Fibroblast of lung (primary cell): ENCODE measurements at regions not wholly inside any gene's neighbourhood (a gene's known extent, or its start where the extent isn't known, plus 50 kb on each side); places are given as distances from the start of the nearest gene placed in this dataset.

Experiments
- DNase-seq, 2 donors: peaks; one replicate each; pipeline versions ENCODE4 v3.0.0 to v3.0.0-alpha.2; 2010; ENCODE audit warnings: low read depth in 2 of 2
- H2AFZ ChIP-seq: 2 replicates; pipeline ENCODE4 v1.5.1; 2012; ENCODE audit warnings: low read length, control low read depth, inconsistent platforms
- H3K27ac ChIP-seq: 2 replicates; pipeline ENCODE4 v1.5.1; 2011; ENCODE audit warnings: low read length, control low read depth; ENCODE audit not compliant: insufficient read depth
- H3K27me3 ChIP-seq: 2 replicates; pipeline ENCODE4 v1.5.1; 2011; ENCODE audit warnings: mild to moderate bottlenecking, low read length; ENCODE audit not compliant: control insufficient read depth, insufficient read depth
- H3K36me3 ChIP-seq: 2 replicates; pipeline ENCODE4 v1.5.1; 2011; ENCODE audit warnings: low read length; ENCODE audit not compliant: control insufficient read depth, insufficient read depth
- H3K4me1 ChIP-seq: 2 replicates; pipeline ENCODE4 v1.5.1; 2011; ENCODE audit warnings: low read length; ENCODE audit not compliant: control insufficient read depth, insufficient read depth; ENCODE audit errors: extremely low read depth
- H3K4me2 ChIP-seq: 2 replicates; pipeline ENCODE4 v1.5.1; 2011; ENCODE audit warnings: low read length, control low read depth; ENCODE audit not compliant: insufficient read depth; ENCODE audit errors: extremely low read depth
- H3K4me3 ChIP-seq, 4 experiments: fragments of 200-600 bp in 1 of 4; sonication (generic) in 1 of 4; replicated peaks in 1 of 4; 2 replicates each; pipeline ENCODE4 v1.5.1; 2011 to 2016; ENCODE audit warnings: low read length in 4 of 4, low read depth in 3 of 4, mild to moderate bottlenecking in 3 of 4, control low read depth in 2 of 4, inconsistent platforms in 1 of 4, mixed read lengths in 1 of 4; ENCODE audit not compliant: insufficient read depth in 1 of 4; ENCODE audit errors: control extremely low read depth in 1 of 4
- H3K79me2 ChIP-seq: 2 replicates; pipeline ENCODE4 v1.5.1; 2012; ENCODE audit warnings: mild to moderate bottlenecking, low read length, inconsistent platforms; ENCODE audit not compliant: control insufficient read depth, insufficient read depth
- H3K9ac ChIP-seq: 2 replicates; pipeline ENCODE4 v1.5.1; 2011; ENCODE audit warnings: mild to moderate bottlenecking, low read length, control low read depth; ENCODE audit not compliant: insufficient read depth
- H3K9me3 ChIP-seq: 2 replicates; pipeline ENCODE4 v1.5.1; 2012; ENCODE audit warnings: low read depth, low read length; ENCODE audit not compliant: control insufficient read depth, insufficient read depth
- H4K20me1 ChIP-seq: 2 replicates; pipeline ENCODE4 v1.5.1; 2011; ENCODE audit warnings: low read length; ENCODE audit not compliant: control insufficient read depth, insufficient read depth; ENCODE audit errors: extremely low read depth
- CTCF ChIP-seq, 2 donors: IDR thresholded peaks in 1 of 2; conservative IDR thresholded peaks in 1 of 2; 1 replicate in 1 of 2; 2 replicates in 1 of 2; pipeline ENCODE4 v1.5.1; 2011 to 2012; ENCODE audit warnings: low read length in 2 of 2, control low read depth in 1 of 2, inconsistent platforms in 1 of 2, low read depth in 1 of 2, mild to moderate bottlenecking in 1 of 2
- EZH2 ChIP-seq: IDR thresholded peaks from 2 replicates; pipeline ENCODE4 v1.5.1; 2012; ENCODE audit warnings: low read length, control low read depth, mild to moderate bottlenecking; ENCODE audit errors: missing control alignments

- Histone ChIP-seq H3K4me2 (no peak overlapping the region), H3K27me3 (no peaks in the 10 kb centered on the region), H3K79me2 (no peaks in the 10 kb centered on the region), H3K27ac (peak overlapping the region; percentile 59), H3K9me3 (no peaks in the 10 kb centered on the region), H3K36me3 (no peaks in the 10 kb centered on the region), H3K9ac (no peak overlapping the region), H3K4me3 (no peak overlapping the region), H4K20me1 (no peaks in the 10 kb centered on the region), H2AFZ (no peak overlapping the region), H3K4me1 (peaks cover 2% of the 10 kb centered on the region)
- no peak for TF ChIP-seq EZH2
- TF ChIP-seq CTCF (conservative IDR thresholded peaks at IDR 0.05 in 1 of 2, IDR thresholded peaks at IDR 0.05 in 1 of 2; ENCODE audit: low read depth in 1 of 2, low read length in 2 of 2) = no peak
- DNase-seq = no peak
These were observed 456.9 kb upstream of the MGAT4C start for GRCh38 chr12:86713121-86713520.

- H2AFZ ChIP-seq = no peak overlapping the region
- H3K36me3 ChIP-seq = no peaks in the 10 kb centered on the region
- no peaks in the 10 kb centered on the region for H3K27me3 ChIP-seq
- H3K4me1 ChIP-seq = peaks cover 2% of the 10 kb centered on the region
- H3K9ac ChIP-seq = no peak overlapping the region
- peak overlapping the region; percentile 59 for H3K27ac ChIP-seq
- peak overlapping the region; percentile 60 for H3K4me2 ChIP-seq
- no peaks in the 10 kb centered on the region for H3K9me3 ChIP-seq
- no peak for TF ChIP-seq CTCF (conservative IDR thresholded peaks at IDR 0.05 in 1 of 2, IDR thresholded peaks at IDR 0.05 in 1 of 2; ENCODE audit: low read depth in 1 of 2, low read length in 2 of 2)
- no peak for TF ChIP-seq EZH2
- H4K20me1 ChIP-seq = no peaks in the 10 kb centered on the region
- peak; percentile 99 for DNase-seq
- no peaks in the 10 kb centered on the region for H3K79me2 ChIP-seq
- no peak overlapping the region for H3K4me3 ChIP-seq
These were observed 456.2 kb upstream of the MGAT4C start for GRCh38 chr12:86712425-86712843.

- no peak for DNase-seq
- TF ChIP-seq EZH2 (no peak), CTCF (conservative IDR thresholded peaks at IDR 0.05 in 1 of 2, IDR thresholded peaks at IDR 0.05 in 1 of 2; ENCODE audit: low read depth in 1 of 2, low read length in 2 of 2) (no peak)
- peaks cover 2% of the 10 kb centered on the region for H3K4me1 ChIP-seq
- H3K36me3 ChIP-seq = no peaks in the 10 kb centered on the region
- no peaks in the 10 kb centered on the region for H4K20me1 ChIP-seq
- H3K4me2 ChIP-seq = no peak overlapping the region
- no peak overlapping the region for H2AFZ ChIP-seq
- H3K79me2 ChIP-seq = no peaks in the 10 kb centered on the region
- no peaks in the 10 kb centered on the region for H3K9me3 ChIP-seq
- H3K9ac ChIP-seq = no peak overlapping the region
- H3K27ac ChIP-seq = peak overlapping the region; percentile 1
- no peak overlapping the region for H3K4me3 ChIP-seq
- H3K27me3 ChIP-seq = no peaks in the 10 kb centered on the region
These were observed 455.5 kb upstream of the MGAT4C start for GRCh38 chr12:86711731-86712130.
